WTC11 (cell line): ENCODE measurements at regions not wholly inside any gene's neighbourhood (a gene's known extent, or its start where the extent isn't known, plus 50 kb on each side); places are given as distances from the start of the nearest gene placed in this dataset.

Experiments used
- ATAC-seq: fragments of 200-7000 bp; cut with Tn5 transposase; 2 replicates; pipeline ENCODE4 v1.10.0; 2021; ENCODE audit warnings: mild to moderate bottlenecking, moderate library complexity
- CTCF ChIA-PET: fragments of 300-600 bp; sonication (Branson Sonifier 250); formaldehyde crosslinking; loops from one replicate; lab custom pipeline; 2021; ENCODE audit warnings: antibody characterized with exemption; lab: Charles Lee
- POLR2A ChIA-PET: fragments of 350-600 bp; sonication (Branson Sonifier 250); formaldehyde crosslinking; loops from one replicate; lab custom pipeline; 2021; ENCODE audit warnings: antibody characterized with exemption; lab: Charles Lee
- DNase-seq: peaks from one replicate; pipeline ENCODE4 v3.0.0; 2021; ENCODE audit warnings: low spot score
- H3K27ac Mint-ChIP-seq: 2 replicates; pipeline ENCODE4 v1.8.0; 2021; ENCODE audit warnings: mixed read lengths
- H3K27me3 Mint-ChIP-seq: 2 replicates; pipeline ENCODE4 v1.8.0; 2021; ENCODE audit warnings: low read depth, mild to moderate bottlenecking, moderate library complexity, mixed read lengths
- H3K36me3 Mint-ChIP-seq: 2 replicates; pipeline ENCODE4 v1.8.0; 2021; ENCODE audit warnings: mixed read lengths
- H3K4me1 Mint-ChIP-seq: 2 replicates; pipeline ENCODE4 v1.8.0; 2022; ENCODE audit warnings: mixed read lengths
- H3K4me3 Mint-ChIP-seq: 2 replicates; pipeline ENCODE4 v1.8.0; 2021; ENCODE audit warnings: mild to moderate bottlenecking, moderate library complexity, mixed read lengths
- H3K9me3 Mint-ChIP-seq: 2 replicates; pipeline ENCODE4 v1.8.0; 2021; ENCODE audit warnings: mixed read lengths
- CBFB ChIP-seq: sonication (generic); formaldehyde crosslinking; IDR thresholded peaks from 2 replicates; pipeline ENCODE4 v1.8.1; 2022; ENCODE audit warnings: mild to moderate bottlenecking, low read depth, missing genetic modification reagents
- E2F1 ChIP-seq: sonication (generic); formaldehyde crosslinking; IDR thresholded peaks from 2 replicates; pipeline ENCODE4 v1.8.0; 2022; ENCODE audit warnings: mild to moderate bottlenecking, missing genetic modification reagents
- ERG ChIP-seq: fragments of 250-450 bp; sonication (Bioruptor Pico); IDR thresholded peaks from 2 replicates; pipeline ENCODE4 v1.8.0; 2021; ENCODE audit warnings: mild to moderate bottlenecking
- ESRRA ChIP-seq: sonication (generic); formaldehyde crosslinking; IDR thresholded peaks from 2 replicates; pipeline ENCODE4 v1.8.1; 2022; ENCODE audit warnings: mild to moderate bottlenecking, missing genetic modification reagents, borderline replicate concordance
- GRHL2 ChIP-seq: fragments of 250-450 bp; sonication (Bioruptor Pico); IDR thresholded peaks from 2 replicates; pipeline ENCODE4 v1.8.0; 2022; ENCODE audit warnings: mild to moderate bottlenecking, moderate library complexity; ENCODE audit not compliant: insufficient replicate concordance, severe bottlenecking
- MAX ChIP-seq: sonication (generic); formaldehyde crosslinking; IDR thresholded peaks from 2 replicates; pipeline ENCODE4 v1.8.0; 2022; ENCODE audit warnings: mild to moderate bottlenecking, missing genetic modification reagents
- SMAD3 ChIP-seq: sonication (generic); formaldehyde crosslinking; IDR thresholded peaks from 2 replicates; pipeline ENCODE4 v1.8.0; 2022; ENCODE audit warnings: missing genetic modification reagents, mild to moderate bottlenecking, borderline replicate concordance
- SOX15 ChIP-seq: fragments of 250-450 bp; sonication (Bioruptor Pico); IDR thresholded peaks from 2 replicates; pipeline ENCODE4 v1.9.0; 2021; ENCODE audit warnings: mild to moderate bottlenecking
- TEAD1 ChIP-seq: sonication (generic); formaldehyde crosslinking; IDR thresholded peaks from 2 replicates; pipeline ENCODE4 v1.8.0; 2022; ENCODE audit warnings: mild to moderate bottlenecking, missing genetic modification reagents
- ZBTB43 ChIP-seq: sonication (generic); formaldehyde crosslinking; IDR thresholded peaks from 2 replicates; pipeline ENCODE4 v1.8.1; 2023; ENCODE audit warnings: mild to moderate bottlenecking, missing genetic modification reagents
- ZMAT4 ChIP-seq: fragments of 250-450 bp; sonication (Bioruptor Pico); IDR thresholded peaks from 2 replicates; pipeline ENCODE4 v1.9.0; 2021; ENCODE audit warnings: mild to moderate bottlenecking
- ZNF263 ChIP-seq: sonication (generic); formaldehyde crosslinking; IDR thresholded peaks from 2 replicates; pipeline ENCODE4 v1.8.1; 2022; ENCODE audit warnings: low read depth, mild to moderate bottlenecking, moderate library complexity, missing genetic modification reagents
- TF ChIP-seq, protein P1 (sequence below): sonication (generic); formaldehyde crosslinking; IDR thresholded peaks from 2 replicates; pipeline ENCODE4 v1.8.1; 2022; ENCODE audit warnings: low read depth, mild to moderate bottlenecking, moderate library complexity, missing genetic modification reagents, borderline replicate concordance
- TF ChIP-seq, protein P2 (sequence below): sonication (generic); formaldehyde crosslinking; IDR thresholded peaks from 2 replicates; pipeline ENCODE4 v1.8.1; 2023; ENCODE audit warnings: mild to moderate bottlenecking, missing genetic modification reagents, moderate library complexity
- TF ChIP-seq, protein P3 (sequence below): sonication (generic); formaldehyde crosslinking; IDR thresholded peaks from 2 replicates; pipeline ENCODE4 v1.8.1; 2022; ENCODE audit warnings: mild to moderate bottlenecking, missing genetic modification reagents, moderate library complexity, borderline replicate concordance

DNA sequence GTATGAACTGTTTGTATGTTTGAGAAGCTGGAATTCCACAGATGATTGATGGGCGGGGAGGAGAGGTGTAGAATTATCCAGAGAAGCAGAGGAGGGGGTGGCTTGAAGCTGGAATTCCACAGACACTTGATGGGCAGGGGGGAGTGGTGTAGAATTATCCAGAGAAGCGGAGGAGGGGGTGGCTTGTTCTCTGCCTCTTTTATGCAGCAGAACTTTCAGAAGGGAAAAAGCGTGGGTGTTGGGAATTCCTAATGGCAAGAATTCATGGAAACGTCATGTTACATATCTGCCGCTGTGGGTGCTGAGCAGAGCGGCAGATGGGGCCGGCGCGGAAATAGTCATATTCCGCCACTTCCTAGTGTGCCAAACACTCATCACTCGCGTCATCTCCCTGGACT lies 167.9 kb upstream of the KCNG1 start (continued):
- TF ChIP-seq E2F1 (CRISPR knock-in tag) (no peak), GRHL2 (no peak), ZBTB43 (no peak), ZMAT4 (CRISPR knock-in tag) (no peak), CBFB (CRISPR knock-in tag) (no peak)
- TF ChIP-seq, protein P1, sequence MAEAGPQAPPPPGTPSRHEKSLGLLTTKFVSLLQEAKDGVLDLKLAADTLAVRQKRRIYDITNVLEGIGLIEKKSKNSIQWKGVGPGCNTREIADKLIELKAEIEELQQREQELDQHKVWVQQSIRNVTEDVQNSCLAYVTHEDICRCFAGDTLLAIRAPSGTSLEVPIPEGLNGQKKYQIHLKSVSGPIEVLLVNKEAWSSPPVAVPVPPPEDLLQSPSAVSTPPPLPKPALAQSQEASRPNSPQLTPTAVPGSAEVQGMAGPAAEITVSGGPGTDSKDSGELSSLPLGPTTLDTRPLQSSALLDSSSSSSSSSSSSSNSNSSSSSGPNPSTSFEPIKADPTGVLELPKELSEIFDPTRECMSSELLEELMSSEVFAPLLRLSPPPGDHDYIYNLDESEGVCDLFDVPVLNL (CRISPR knock-in tag) = no peak

- no peaks in the 10 kb centered on the region; the same call in 1 of the 2 replicates for H3K27me3 Mint-ChIP-seq
- H3K4me3 Mint-ChIP-seq = no peak overlapping the region
- DNase-seq = no peak
- TF ChIP-seq ERG (CRISPR knock-in tag) = no peak
- TF ChIP-seq SMAD3 (CRISPR knock-in tag) = no peak
- no peak for TF ChIP-seq TEAD1
- no peak for TF ChIP-seq ZNF263 (CRISPR knock-in tag)
- TF ChIP-seq, all 79 proteins: peak for 0
- ATAC-seq = no peak
- ChIA-PET POLR2A (no interaction called here), CTCF (interaction anchor here (0.6 to 0.9 kb wide), 2 partner anchors 136 to 397 kb away, joined by 3 to 4 read pairs; no protein-coding TSS in a partner anchor)
- peaks cover under 1% of the 10 kb centered on the region; the same call in 1 of the 2 replicates for H3K9me3 Mint-ChIP-seq
- no peak overlapping the region for H3K27ac Mint-ChIP-seq
- H3K36me3 Mint-ChIP-seq = no peaks in the 10 kb centered on the region
- peaks cover 4% of the 10 kb centered on the region for H3K4me1 Mint-ChIP-seq
These were observed 167.2 kb upstream of the KCNG1 start for GRCh38 chr20:51189814-51190782.

DNA sequence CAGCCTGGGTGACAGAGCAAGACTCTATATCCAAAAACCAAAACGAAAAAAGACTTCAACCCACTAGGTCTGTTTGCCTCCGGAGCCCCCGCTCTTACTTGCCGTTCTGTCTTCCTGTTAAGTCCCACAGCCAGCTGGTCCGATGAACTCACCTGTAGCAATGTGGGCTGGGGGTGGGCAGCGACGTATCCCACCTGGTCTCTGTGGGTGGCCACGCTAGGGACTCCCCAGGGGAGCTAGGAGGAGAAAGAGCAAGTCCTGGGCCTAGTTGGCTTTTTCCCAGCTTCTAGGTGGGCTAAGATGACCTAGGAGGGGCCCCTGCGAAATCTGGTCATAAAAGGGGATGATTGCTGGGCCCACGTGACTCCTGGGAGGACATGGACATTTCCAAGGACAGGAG lies 166.0 kb upstream of the KCNG1 start:
- Mint-ChIP-seq H3K36me3 (no peaks in the 10 kb centered on the region), H3K9me3 (no peaks in the 10 kb centered on the region), H3K27me3 (no peaks in the 10 kb centered on the region; the same call in 1 of the 2 replicates), H3K4me3 (no peak overlapping the region), H3K4me1 (peaks cover 4% of the 10 kb centered on the region), H3K27ac (no peak overlapping the region)
- DNase-seq (no peak), ATAC-seq (no peak)
- CTCF ChIA-PET = interaction anchor here (0.9 to 1.7 kb wide), 3 partner anchors 117 to 174 kb away, joined by 3 to 6 read pairs (median 3); no protein-coding TSS in a partner anchor
- POLR2A ChIA-PET = no interaction called here
- TF ChIP-seq SOX15 (CRISPR knock-in tag) = no peak
- TF ChIP-seq SMAD3 (CRISPR knock-in tag) = no peak
- TF ChIP-seq ESRRA = no peak
- TF ChIP-seq MAX (CRISPR knock-in tag) = no peak
- TF ChIP-seq, protein P2, sequence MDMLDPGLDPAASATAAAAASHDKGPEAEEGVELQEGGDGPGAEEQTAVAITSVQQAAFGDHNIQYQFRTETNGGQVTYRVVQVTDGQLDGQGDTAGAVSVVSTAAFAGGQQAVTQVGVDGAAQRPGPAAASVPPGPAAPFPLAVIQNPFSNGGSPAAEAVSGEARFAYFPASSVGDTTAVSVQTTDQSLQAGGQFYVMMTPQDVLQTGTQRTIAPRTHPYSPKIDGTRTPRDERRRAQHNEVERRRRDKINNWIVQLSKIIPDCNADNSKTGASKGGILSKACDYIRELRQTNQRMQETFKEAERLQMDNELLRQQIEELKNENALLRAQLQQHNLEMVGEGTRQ (CRISPR knock-in tag) = no peak
- TF ChIP-seq, protein P3, sequence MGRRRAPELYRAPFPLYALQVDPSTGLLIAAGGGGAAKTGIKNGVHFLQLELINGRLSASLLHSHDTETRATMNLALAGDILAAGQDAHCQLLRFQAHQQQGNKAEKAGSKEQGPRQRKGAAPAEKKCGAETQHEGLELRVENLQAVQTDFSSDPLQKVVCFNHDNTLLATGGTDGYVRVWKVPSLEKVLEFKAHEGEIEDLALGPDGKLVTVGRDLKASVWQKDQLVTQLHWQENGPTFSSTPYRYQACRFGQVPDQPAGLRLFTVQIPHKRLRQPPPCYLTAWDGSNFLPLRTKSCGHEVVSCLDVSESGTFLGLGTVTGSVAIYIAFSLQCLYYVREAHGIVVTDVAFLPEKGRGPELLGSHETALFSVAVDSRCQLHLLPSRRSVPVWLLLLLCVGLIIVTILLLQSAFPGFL (CRISPR knock-in tag) = no peak
